GM18508 (cell line): ENCODE measurements at regions not wholly inside any gene's neighbourhood (a gene's known extent, or its start where the extent isn't known, plus 50 kb on each side); places are given as distances from the start of the nearest gene placed in this dataset.
A peak's percentile ranks its signal among the peaks of the same experiment; 100 is the strongest.

Experiments used
- ATAC-seq: cut with Tn5 transposase; IDR thresholded peaks from one replicate; pipeline ENCODE4 v1.9.1; 2021; ENCODE audit warnings: moderate number of reproducible peaks; ENCODE audit not compliant: insufficient read depth, unreplicated experiment

DNA sequence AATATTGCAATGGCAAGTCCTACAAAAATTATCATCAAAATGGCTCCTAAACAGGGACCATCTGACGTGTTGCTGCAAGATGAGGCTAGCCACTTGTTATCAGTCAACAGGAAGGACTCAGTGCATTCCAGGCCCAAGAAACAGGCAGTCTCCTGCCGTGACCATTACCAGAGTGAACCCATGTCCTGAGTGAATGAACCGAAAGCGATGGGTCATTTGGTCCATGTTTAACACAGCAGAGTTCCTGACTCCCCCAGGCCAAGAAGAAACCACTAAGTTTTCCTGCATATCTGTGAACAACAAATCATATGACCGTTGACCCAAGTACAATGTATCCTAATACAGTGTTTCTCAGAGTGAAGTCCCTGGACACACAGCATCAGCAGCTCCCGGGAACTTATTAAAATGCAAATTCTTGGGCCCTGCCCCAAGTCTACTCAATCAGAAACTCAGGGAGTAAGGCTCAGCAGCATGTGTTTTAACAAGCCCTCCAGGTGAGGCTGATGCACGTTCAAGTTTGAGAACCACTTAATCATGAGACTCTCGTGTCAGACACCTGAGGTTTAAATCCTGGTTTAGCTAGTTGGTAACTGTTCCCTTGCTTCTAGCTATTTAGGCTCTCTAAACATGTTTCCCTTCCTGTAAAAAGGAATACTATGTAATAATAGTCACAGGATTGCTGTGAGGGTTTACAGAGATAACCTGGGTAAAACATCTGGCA is 429.4 kb upstream of the MAF start:
- no peak for ATAC-seq

DNA sequence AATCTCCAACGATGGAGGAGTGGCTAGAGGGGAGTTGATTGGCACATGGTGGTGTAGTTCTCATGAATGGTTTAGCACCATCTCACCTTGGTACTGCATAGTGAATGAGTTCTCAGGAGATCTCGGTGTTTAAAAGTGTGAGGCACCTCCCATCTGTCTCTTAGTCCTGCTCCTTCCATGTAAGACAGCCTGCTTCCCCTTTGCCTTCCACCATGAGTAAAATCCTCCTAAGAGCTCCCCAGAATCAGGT is 428.8 kb upstream of the MAF start:
- ATAC-seq = no peak

DNA sequence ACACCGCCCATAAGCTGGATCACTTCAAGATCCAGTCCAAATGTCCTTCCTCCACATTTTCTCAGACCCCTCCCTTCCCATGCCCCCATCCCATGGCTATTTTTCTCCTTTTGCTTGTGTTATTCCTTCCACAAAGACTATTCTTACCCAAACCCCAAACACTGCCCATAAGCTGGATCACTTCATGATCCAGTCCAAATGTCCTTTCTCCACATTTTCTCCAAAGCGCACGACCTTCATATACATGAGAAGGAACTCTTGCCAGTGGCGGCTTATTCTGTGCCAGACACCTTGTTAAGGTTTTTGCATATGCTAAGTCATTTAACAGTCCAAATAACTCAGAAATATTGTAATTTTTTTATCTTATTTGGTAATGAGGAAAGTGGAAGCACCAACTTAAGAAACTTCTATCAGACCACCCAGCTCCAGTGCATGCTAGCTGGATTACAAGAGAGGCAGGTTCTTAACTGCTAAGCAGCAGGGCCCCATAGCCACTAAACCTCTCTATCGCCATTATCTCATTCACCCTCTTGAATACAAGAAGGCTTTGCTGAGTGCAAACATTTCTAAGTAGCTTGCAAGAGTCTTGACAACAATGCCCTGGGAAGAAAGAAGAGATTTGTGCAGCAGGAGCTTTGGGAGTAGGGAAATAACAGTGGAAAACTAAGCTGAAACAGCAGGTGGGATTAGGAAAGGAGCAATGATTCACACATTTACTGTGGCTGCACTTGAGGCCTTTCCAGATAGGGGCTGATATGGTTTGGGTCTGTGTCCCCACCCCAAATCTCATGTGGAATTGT is 428.2 kb upstream of the MAF start:
- ATAC-seq = no peak

DNA sequence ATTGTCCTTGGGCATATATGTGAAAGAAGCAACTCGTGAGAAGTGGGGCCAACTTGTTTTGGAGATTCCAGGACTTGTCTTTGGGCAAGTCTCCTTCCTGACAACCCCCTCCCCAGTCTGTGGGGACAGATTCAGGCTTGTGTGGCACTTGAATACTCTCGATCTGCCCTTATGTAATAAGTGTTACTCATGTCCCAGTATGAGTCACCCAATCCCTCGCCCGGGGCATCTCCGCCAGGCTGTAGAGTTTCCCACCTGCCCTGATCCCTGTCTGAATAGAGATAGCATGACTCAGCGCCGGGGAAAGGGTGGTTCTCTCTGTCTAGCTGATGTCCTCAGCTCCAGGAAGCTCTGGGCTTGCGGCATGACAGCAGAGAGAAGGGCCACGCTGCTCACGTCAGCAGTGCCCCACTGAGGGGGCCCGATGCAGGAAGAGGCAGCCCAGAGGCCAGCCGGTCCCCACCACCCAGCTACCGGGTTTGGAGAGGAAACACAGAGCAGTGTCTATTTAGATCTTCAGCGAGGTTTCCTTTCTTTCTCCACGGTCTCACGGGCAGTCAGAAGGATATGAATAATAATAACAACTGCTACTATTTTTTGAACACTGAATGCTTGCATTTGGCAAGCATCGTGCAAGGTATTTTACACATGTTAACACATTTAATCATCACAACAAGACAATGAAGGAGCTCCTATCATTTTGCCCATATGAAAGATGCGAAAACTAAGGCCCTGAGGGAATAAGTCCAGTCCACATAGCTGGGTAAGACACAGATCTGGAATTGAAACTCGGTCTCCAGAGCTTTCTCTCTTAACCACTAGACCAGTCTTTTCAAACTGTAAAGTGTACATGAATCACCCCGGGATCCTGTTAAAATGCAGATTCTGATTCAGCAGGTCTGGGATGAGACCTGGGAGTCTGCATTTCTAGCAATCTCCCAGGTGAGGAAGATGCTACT is 426.7 kb upstream of the MAF start:
- ATAC-seq = peak; percentile 76

DNA sequence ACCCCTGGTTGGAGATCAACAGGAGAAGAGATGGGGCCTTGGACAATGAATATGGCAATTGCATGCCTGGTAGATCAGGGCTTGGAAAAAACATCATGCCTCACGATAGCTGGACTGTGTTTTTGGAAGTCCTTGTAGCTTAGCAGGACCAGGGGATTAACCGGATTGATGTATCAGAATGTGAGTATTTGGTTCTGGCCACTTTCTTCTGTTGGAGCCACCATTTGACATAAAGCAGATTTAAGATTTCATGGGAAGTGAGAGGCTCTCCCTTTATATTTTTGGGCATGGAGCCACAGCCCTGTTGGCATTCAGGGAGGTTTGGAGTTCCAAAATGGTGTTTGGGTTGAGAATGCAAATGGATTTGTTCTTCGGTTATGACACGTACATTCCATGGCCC is 424.7 kb upstream of the MAF start:
- ATAC-seq = no peak

DNA sequence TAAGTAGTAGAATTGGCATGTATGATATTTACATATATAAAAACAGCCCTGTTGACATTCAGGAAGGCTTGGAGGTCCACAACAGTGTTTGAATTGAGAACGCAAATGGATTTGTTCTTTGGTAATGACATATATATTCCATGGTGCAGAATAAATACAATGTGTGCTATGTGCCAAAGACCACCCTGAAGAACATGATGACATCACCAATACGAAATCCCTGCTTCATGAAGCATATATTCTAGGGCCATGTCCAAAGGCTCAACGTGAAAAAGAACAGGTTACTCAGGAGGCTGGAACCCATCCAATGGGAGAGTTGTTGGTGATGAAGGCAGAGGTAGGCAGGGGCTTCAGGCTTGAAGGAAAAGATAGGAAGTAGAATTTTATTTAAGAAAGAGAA is 423.9 kb upstream of the MAF start:
- no peak for ATAC-seq

DNA sequence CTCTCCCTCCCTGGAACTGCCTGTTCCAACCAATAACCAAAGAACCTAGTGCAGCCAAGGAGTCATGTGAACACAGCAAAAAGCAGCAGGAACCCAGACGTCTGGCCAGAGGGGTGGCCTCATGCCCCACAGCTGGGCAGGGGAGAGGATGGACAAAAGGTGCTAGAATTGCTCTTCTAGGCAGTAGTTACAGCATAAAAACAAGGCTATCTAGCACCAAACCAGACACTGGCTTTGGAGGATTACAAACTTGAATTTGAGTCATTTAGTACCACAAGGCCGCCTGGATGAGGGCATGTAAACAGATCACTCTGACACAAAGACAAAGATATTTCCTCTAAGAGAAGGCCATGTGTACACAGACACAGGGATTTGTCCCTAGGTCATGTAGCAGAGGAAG is 423.3 kb upstream of the MAF start:
- no peak for ATAC-seq

DNA sequence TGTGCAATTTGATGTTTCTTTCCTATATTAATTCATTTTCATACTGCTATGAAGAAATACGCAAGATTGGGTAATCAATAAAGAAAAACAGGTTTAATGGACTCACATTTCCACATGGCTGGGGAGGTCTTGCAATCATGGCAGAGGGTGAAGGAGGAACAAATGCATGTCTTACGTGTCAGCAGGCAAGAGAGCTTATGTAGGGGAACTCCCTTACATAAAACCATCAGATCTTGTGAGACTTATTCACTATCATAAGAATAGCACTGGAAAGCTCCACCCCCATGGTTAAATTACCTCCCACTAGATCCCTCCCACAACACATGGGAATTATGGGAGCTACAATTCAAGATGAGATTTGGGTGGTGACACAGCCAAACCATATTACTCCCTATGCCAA is 418.9 kb upstream of the MAF start:
- ATAC-seq = no peak

DNA sequence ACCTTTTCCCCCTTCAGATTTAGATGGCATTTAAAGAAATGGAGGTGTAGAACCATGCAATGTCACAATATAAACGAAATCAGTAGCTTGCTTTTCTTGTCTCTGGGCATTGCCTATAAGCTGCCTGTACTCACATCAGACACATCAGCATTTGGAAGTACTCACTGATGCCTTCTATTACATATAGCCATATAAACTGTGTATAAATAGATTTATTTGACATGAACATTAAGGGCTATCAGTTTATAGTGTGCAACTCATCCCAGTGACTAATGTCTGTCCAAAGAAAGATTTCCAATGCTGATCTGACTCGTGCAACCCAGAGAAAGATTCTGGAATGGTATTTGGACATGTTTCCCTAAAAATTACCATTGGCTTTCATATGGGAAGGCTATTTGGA is 417.9 kb upstream of the MAF start:
- no peak for ATAC-seq

DNA sequence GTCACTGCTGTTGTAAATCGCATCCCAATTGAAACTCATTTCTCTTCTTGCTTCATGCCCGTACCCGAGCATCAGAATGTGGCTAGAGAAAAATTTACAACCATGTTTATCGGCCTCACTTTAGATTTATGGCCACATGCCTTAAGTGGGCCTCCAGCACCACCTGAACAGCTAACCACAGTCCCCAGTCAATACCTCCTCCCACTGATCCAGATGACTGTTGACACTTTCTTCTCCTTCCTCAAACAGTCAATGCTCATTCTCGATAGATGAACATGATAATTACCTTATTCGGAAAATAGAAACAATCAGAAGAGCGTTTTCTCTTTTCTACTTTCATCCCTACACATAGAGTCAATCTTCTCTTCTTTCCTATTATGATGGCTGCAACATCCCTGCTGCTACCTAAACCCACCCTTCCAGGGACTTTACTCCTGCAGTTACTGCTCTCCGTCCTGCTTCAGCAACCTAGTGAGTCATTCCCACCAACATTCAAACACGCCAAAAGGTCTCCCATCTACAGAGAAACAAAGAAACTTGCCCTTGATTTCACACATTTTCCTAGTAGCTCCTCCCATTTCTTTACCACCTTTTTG is 416.3 kb upstream of the MAF start:
- ATAC-seq = no peak

DNA sequence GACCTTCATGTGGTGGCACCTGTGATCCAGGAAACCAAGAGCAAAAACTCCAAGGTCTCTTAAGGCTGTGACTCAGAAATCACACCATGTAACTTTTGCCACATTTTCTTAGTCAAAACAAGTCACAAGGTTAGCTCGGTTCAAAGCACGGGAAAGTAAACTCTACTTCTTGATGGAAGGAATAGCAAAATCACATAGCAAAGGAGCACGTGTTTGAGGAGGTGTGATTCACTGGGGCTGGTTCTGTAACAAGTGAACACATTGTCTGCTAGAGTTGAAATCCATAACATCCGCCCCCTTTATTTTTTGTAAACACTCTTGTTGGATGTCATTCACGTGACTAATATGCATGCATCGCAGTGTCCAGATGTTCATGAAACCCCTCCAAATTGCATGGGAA is 415.0 kb upstream of the MAF start:
- ATAC-seq = no peak

DNA sequence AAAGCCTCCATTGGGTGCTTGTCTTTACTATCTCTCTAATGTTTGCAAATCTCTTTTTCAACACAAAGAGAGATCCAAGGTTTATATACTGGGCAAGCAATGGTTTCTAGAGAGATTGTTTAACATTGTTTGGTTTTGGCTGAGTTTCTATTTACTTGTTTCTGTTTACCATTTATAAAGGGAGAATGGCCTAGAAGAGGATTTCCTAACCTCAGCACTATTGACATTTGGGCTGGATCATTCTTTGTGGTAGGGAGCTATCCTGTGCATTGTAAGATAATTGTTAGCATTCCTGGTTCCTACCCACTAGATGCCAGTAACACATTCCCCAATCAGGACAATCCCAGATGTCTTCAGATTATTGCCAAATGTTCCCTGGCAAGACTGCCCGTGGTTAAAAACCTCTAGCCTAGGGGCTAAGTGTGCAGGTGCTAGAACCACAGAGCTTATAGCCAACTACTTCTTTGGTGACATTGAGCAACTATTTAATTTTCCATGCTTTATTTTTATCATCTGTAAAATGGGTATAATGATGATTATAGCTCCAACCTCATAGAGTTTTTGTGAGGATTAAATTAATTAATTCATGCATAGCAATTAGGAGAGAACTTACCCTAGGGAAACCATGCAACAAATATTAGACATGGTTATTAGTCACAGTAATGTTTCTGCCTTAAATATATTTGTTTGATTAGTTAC is 413.9 kb upstream of the MAF start:
- ATAC-seq = no peak

DNA sequence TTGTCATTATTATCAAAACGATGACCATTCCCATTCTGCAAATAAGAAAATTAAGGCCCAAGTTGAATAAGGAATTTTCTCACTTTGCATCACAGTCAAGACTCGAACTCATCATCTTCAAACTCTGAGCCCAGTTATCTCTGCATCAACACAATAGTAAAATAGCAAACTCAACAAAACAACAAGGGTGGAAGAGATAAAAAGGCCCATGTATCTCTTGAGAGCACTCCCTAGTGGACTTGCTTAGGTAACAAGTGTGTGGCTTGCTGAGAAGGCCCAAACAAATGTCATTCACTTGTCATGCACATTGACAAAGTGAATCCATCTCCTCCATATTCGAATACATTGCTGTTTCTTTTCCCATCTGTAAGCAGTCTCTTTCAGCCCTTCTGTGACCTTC is 412.0 kb upstream of the MAF start:
- no peak for ATAC-seq

DNA sequence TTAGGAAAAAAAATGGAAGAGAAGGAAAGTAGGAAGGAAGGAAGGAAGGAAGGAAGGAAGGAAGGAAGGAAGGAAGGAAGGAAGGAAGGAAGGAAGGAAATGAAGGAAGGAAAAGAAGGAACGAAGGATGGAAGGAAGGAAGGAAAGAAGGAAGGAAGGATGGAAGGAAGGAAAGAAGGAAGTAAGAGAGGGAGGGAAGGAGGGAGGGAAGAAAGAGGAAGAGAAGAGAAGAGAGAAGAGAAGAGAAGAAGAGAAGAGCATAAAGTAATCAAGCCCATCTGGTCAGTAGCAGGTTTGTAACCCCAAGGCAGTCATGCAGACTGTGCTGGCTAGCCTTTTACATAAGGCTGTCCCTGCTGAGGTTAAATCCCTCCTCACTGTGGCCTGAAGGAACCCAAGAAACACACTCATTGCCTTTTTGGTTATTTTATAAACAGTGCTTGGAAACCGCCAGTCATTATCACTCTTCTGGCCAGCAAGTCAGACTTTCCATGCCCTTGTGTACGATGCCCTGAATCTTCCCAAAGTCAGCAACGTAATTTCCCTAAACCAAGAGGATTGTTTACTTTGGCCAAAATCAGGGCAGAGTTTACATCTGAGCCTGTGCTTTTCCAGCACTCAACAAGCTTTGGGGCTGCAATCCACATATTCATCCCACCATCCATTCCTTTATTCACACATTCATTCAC is 409.6 kb upstream of the MAF start:
- no peak for ATAC-seq

DNA sequence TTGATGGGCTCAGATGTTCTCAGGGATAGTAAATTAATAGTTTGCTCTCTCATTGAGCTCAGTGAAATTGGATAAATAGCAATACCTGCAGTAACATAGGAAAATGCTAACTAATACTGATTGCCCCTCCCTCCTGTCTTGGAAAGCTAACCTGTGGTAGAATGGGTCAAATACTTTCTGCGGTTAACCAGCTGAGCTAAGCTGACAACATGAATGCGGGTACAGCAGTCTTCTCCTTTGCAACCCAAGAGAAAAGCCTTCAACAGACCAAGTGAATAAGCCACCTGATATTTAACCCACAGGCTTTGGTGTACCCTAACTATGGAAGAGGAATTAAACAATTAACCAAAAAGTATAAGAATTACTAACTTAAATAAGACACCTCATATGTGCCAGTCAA is 408.3 kb upstream of the MAF start:
- ATAC-seq = no peak

DNA sequence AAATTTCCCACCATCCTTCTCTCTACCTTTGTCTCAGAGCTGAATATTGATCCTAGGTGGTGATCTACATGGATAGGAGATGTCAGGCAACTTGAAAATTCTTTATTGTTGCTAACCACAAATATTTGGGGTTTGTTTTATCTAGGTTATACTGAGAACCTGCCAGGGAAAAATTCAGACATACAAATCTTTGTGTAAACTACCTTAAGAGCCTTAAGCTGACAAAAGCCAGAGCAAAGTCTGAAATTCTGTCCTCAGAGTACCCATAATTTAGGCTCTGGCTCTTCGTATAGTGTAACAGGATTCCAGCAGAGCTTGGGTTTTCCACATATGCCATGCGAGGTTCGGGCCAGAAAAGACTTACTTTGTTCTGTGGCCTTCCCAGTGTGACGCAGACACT is 406.7 kb upstream of the MAF start:
- no peak for ATAC-seq

DNA sequence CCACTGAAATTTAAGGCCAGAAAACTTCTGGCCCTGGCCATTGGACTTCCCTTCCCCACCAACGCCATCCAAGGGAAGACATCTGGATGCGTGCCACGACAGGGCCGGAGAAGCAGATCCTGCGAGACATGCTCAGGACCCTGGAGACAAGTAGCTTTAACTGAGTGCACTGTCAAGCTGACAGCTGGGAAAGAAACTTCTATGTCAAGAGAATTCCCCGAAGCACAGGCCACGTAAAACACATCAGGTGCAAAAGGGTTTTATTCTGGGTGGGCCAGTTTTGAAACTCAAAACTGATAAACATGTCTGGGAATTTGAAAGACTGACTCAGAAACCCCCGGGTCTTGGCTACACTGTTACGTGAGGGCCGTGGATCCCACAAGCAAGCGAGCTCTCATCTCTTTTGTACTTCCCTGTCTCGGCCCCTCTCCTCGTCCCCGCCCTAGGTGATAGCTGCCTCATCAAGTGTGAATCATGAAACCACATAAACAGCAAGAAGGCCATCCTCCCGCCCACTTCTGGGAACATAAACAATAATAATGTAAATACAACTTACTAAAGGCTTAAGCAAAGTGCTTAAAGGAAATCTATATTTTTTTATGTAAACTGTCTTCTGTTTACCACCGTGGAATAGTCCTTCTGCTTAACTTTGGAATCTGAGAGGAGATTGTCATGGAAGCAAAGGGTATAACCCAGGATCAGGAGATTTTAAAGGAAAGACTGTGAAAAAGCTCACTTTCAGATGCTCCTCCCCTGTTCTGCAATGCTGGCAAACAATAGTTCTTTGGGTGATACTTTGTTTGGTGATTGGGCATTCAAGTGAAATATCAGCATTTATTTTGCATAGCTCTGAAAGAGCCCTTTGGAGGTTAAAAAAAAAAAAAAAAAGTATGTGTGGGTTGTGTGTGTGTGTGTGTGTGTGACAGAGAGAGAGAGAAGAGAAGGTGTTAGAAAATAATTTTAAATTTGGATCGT is 406.0 kb upstream of the MAF start:
- ATAC-seq = no peak

DNA sequence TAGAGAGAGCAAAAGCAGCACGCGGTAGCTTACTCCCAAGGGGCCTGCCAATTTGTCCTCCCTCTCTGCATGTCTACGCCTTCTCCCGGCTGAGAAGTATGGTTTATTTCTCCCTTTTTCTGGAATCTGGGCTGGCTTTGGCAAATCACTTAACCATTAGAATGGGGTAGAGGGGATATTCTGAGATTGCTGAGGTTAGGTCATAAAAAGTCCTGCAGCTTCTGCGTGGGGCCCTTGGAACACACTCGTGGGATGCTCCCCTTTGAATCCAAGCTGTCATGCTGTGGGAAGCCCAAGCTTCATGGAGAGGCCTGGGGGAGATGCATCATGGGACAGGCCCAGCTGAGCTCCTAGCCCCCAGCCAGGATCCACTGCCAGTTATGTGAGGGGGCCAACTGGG is 403.6 kb upstream of the MAF start:
- no peak for ATAC-seq

DNA sequence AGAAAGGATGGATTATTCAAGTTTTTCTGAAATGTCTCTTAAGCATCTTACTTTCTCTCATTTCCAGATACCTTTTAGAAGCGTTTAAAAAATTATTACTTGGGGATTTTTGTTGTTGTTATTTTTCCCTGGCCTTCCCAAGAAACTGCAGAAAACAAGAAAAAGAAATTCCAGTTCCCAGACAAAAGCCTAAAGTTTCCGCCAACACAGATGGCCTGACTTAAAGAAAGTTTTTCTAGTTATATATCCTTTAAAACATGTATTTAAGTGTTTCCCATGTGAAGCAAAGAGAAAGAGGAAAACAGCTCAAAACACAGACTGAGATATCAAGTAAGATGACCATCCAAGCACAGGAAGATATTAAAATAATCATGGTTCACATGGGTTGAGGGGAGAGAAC is 401.7 kb upstream of the MAF start:
- ATAC-seq = no peak
